GM12878 (cell line): ENCODE measurements at regions not wholly inside any gene's neighbourhood (a gene's known extent, or its start where the extent isn't known, plus 50 kb on each side); places are given as distances from the start of the nearest gene placed in this dataset.

ENCODE experiments used
- JUNB ChIP-seq: IDR thresholded peaks from 2 replicates; pipeline ENCODE4 v1.6.1; 2016; ENCODE audit warnings: antibody characterized with exemption, mild to moderate bottlenecking
- NFIC ChIP-seq: IDR thresholded peaks from 2 replicates; pipeline ENCODE4 v1.6.1; 2012; ENCODE audit warnings: low read depth, mild to moderate bottlenecking, inconsistent platforms, low read length, moderate library complexity
- POLR2AphosphoS5 ChIP-seq: IDR thresholded peaks from 2 replicates; pipeline ENCODE4 v1.6.1; 2011; ENCODE audit warnings: mild to moderate bottlenecking, low read length, inconsistent platforms

- no peak for TF ChIP-seq POLR2AphosphoS5
- no peak for TF ChIP-seq JUNB
- TF ChIP-seq NFIC, result no peak
Measured at GRCh38 chr2:145757503-145758246, 1237.8 kb upstream of the ZEB2 start.
